GM19438 (cell line): ENCODE measurements at regions not wholly inside any gene's neighbourhood (a gene's known extent, or its start where the extent isn't known, plus 50 kb on each side); places are given as distances from the start of the nearest gene placed in this dataset.

Experiments
- ATAC-seq: cut with Tn5 transposase; IDR thresholded peaks from one replicate; pipeline ENCODE4 v1.9.1; 2021; ENCODE audit warnings: low read depth; ENCODE audit not compliant: unreplicated experiment

- ATAC-seq, result no peak
Measured at GRCh38 chr10:83954193-83954799, 185.0 kb upstream of the GHITM start.

GRCh38 chr10:83955406-83955805 is 183.9 kb upstream of the GHITM start:
- no peak for ATAC-seq

GRCh38 chr10:83957168-83957947 is 182.0 kb upstream of the GHITM start:
- ATAC-seq, result no peak

DNA sequence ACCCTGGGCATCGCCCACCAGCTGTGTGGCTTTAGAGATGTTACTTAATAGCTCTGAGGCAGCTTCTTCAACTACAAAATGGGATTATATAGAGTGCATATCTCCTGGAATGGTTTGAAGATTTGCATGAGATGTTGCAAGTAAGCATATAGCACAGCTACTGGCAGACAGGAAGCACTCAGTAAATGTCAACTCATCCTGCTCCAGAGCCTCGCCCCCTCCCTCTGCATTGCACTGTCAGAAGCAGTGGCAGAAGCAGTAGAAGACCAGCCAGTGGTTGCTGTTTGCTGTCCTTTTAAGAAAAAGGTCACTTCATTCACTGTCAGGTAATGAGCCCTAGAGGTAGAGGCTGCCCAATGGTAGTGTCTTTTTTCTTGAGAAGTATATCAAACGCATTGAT is 180.0 kb upstream of the GHITM start:
- ATAC-seq, result no peak

DNA sequence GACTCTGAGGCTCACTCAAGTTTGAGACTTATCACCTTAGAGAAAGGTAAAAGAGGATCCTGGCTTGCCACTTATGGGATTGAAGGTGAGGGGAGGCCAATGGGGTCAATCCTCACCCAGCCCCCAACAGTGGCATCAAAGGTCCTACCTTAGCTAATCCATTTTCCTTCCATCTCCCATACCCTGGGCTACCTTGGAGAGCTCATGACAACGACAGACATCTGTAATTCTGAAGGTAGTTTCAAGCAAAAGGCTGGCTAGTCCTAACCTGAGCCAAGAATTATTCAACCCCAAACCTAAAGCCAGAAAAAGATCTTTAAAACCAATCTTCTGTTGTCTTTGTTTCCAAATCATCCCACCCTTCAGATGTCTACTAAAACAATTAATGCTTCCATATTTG is 179.2 kb upstream of the GHITM start:
- ATAC-seq, result no peak

DNA sequence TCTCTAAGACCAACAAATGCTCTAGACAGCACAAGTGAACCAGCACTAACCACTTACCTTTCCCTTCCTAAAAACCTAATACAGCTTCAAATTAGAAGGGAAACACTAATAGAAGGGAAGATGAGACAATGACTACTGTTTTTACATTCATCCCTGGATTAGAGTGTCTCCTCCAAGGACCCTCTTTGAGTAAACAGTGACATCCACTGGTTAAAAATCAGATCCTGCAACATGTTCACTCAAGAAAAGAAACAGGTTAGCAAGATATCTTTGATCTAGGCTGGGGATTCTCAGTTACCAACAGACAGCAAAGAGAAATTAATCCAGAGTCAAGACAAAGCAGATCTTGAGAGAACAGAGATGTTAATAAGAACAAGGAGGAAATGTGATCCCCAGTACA is 177.7 kb upstream of the GHITM start:
- no peak for ATAC-seq

DNA sequence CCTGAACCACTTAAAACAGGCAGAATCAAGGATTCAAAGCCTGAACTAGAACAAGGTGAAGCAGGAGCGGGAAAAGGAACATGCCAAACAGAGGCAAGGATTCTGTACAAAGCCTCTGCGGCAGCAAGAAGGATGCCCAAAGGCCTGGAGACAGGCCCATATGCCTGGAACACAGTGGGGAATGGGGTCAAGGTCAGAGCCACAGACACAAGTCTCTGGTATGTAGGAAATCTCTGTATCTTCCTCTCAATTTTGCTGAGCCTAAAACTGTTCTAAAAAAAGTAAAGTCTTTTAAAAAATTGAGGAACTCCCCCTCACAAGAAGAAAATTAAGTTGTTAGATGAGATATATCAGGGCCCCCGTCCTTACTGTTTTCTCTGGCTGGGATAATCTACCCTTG is 175.9 kb upstream of the GHITM start:
- no peak for ATAC-seq

DNA sequence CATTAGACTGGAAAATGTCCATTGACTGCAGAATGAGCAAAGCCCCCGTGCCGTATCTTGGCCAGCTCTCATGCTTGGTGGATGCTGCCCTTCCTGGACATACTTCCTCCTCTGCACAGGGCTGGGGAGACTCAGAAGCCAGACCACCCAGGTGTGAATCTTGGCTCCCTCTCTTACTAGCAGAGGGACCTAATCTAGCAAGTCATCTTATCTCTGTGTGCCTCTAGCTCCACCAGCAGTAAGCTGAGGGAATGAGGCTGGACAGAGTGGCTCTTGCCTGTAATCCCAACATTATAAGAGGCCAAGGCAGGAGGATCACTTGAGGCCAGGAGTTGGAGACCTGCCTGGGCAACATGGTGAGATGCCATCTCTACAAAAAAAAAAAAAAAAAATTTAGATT is 173.8 kb upstream of the GHITM start:
- ATAC-seq, result no peak

DNA sequence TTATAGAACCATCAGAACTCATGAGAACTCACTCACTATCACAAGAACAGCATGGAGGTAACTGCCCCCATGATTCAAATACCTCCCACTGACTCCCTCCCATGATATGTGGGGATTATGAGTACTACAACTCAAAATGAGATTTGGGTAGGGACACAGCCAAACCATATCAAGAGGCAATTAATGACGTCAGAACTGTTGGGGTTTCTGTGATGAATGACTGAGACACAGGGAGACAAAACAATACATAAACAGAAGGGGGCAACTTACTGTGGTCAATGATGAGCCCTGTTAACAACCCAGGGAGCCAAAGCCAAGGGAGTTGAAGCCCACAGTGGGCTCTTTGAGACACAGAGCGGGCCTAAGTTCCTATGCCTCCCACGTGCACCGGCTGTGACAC is 171.3 kb upstream of the GHITM start:
- no peak for ATAC-seq

DNA sequence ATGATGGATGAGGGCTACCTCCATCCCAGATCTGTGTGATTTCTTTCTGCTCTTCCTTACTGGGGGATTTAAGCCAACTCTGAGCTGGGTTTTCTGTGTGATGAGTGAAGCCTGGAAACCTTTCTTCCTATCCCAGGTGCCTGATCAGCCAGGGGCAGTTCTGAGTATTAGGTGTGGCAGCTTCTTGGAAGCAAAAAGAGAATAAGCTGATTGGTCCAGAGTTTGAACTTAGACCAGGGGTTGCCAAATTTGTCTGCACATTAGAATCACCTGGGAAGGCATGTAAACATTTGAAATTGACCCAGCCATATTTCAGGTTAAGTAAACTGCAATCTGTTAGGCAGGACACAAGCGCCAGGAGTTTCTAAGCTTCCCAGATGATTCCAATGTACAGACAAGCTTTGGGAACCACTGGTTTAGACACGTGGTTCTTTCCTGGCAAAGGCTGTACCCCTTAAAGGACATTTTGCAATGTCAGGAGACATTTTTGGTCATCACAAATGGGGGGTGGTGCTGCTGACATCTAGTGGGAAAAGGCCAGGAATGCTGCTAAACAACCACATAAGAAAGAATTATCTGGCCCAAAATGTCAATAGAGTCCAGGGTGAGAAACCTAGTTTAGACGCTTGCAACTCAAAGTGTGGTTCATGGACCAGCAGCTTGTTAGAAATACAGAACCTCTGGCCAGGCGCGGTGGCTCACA is 160.5 kb upstream of the GHITM start:
- no peak for ATAC-seq

DNA sequence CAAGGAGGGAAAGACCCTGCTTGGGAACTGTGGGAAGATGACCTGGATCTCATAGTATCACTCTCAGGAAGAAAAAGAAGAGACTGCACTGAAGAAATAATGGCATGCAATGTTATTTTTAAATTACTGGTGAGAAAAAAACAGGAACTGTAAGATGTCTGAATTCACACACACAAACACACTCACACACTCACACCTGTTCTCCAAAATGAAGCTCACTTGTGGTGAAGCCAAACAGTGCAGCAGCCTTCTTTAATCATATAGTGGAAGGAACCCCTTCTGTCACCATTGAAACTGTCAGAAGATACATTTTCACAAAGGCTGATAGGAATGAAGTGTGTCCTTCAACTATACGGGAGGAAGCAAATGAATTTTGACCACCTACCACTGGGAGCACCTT is 156.5 kb upstream of the GHITM start:
- ATAC-seq, result no peak

- no peak for ATAC-seq
Measured at GRCh38 chr10:83983578-83984255, 155.6 kb upstream of the GHITM start.

DNA sequence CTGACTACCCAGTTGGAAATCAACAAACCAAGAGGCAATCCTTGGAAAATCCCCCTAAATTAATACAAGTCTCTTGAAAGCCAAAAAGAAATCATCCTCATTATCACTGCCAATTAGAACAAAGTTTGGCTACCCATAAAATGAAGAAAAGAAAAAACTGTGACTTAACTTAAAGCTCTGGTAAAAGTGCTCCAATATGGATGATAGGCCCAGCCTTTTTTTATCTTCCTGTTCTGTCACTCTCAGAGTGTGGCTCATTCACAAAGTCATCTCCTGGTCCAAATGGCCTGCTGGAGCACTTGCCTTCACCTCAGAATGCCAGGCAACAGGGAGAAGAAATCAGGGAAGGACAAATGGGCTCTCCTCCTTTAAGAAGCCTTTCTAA is 155.1 kb upstream of the GHITM start:
- no peak for ATAC-seq

GRCh38 chr10:83986800-83987199 is 152.5 kb upstream of the GHITM start:
- ATAC-seq, result no peak

- ATAC-seq, result no peak
Measured at GRCh38 chr10:83987216-83987615, 152.1 kb upstream of the GHITM start.

DNA sequence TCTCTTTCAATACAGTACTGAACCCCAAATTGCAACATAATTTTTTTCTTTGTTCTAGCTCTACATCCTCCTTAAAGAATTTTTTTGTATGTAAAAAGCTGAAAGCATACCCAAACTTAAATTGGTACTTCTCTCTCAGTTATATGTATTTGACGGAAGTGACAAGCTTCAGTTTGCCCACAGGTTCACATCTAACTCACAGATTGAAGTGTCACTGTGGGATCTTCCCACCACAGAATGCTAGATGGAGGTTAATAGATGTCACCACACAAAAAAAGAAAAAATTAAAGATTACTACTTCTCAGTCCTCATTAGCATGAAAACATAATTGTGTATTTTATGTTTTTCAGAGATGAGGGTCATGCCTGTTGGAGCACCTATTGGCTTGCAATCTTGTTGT is 150.9 kb upstream of the GHITM start:
- no peak for ATAC-seq

DNA sequence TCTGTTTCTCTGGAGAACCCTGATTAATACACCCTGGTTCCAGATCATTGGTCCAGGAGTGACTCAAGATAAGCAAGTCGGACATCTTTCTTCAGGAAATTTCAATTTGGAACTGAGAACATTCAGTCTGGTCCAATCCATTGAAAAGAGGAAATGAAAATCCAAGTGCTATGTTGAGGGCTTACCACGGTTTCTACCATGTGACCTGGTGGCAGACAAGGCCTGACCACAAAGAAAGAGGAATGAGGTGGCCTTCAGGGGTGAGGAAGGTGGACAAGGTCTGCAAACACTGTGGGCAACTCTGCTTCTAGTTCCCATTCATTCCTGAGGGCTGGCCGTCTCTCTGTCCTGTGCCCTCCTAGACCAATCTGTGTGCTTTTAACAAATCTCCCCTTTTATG is 149.2 kb upstream of the GHITM start:
- ATAC-seq, result peak; percentile 96

- ATAC-seq, result peak; percentile 39
Measured at GRCh38 chr10:83991986-83992753, 147.1 kb upstream of the GHITM start.

DNA sequence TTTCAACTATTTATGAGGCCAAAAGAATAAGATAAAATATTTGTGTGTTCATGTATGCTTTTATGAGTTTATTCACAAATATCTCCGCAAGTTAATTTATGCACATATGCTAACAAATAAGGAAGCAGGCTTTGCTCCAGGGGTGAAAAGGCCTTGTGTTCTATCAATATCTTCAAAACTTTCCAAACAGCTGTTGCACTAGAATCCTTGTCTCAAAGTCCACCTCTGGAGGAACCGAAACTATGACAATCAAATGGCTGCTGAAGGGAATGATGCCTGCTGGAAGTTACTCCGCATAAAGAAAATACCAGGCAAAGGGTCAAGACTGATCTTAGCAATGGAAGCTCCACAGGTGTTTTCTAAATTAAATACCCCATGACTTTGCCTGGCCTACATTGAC is 145.0 kb upstream of the GHITM start:
- no peak for ATAC-seq

- ATAC-seq, result no peak
Measured at GRCh38 chr10:83995738-83996331, 143.5 kb upstream of the GHITM start.
